ENCODE measurements at regions not wholly inside any gene's neighbourhood (a gene's known extent, or its start where the extent isn't known, plus 50 kb on each side); places are given as distances from the start of the nearest gene placed in this dataset.
"Not testable (repeated sequence)": the region's sequence is repeated elsewhere in the genome, so short reads cannot be mapped to it uniquely, and the experiment has no call there.

- DNase-seq (ENCODE audit: low read depth), result no peak
Measured at GRCh38 chr3:40645883-40646282, 121.1 kb downstream of the ZNF621 start.

- DNase-seq (ENCODE audit: low read depth), result no peak
Measured at GRCh38 chr3:40649346-40649745, 124.6 kb downstream of the ZNF621 start.

GRCh38 chr3:40652072-40652471 is 127.3 kb downstream of the ZNF621 start:
- DNase-seq (ENCODE audit: low read depth), result no peak

- no peak for DNase-seq (ENCODE audit: low read depth)
Measured at GRCh38 chr3:40653001-40653400, 128.2 kb downstream of the ZNF621 start.

GRCh38 chr3:40653878-40654277 is 129.1 kb downstream of the ZNF621 start:
- DNase-seq (ENCODE audit: low read depth), result no peak

GRCh38 chr3:40655551-40655950 is 130.8 kb downstream of the ZNF621 start:
- no peak for DNase-seq (ENCODE audit: low read depth)

GRCh38 chr3:40657623-40658022 is 132.9 kb downstream of the ZNF621 start:
- no peak for DNase-seq (ENCODE audit: low read depth)

GRCh38 chr3:40658305-40658704 is 133.5 kb downstream of the ZNF621 start:
- no peak for DNase-seq (ENCODE audit: low read depth)

- no peak for DNase-seq (ENCODE audit: low read depth)
Measured at GRCh38 chr3:40660554-40660953, 135.8 kb downstream of the ZNF621 start.

GRCh38 chr3:40661284-40661683 is 136.5 kb downstream of the ZNF621 start:
- DNase-seq (ENCODE audit: low read depth), result no peak

- DNase-seq (ENCODE audit: low read depth), result no peak
Measured at GRCh38 chr3:40663280-40663679, 138.5 kb downstream of the ZNF621 start.

GRCh38 chr3:40669176-40669575 is 144.4 kb downstream of the ZNF621 start:
- no peak for DNase-seq (ENCODE audit: low read depth)

GRCh38 chr3:40672861-40673260 is 148.1 kb downstream of the ZNF621 start:
- DNase-seq (ENCODE audit: low read depth), result no peak

GRCh38 chr3:40677321-40677720 is 152.6 kb downstream of the ZNF621 start:
- no peak for DNase-seq (ENCODE audit: low read depth)

GRCh38 chr3:40677749-40678148 is 153.0 kb downstream of the ZNF621 start:
- DNase-seq (ENCODE audit: low read depth), result no peak

- DNase-seq (ENCODE audit: low read depth), result no peak
Measured at GRCh38 chr3:40679290-40679689, 154.5 kb downstream of the ZNF621 start.

- DNase-seq (ENCODE audit: low read depth), result no peak
Measured at GRCh38 chr3:40680685-40681657, 156.2 kb downstream of the ZNF621 start.

GRCh38 chr3:40681658-40682055 is 156.9 kb downstream of the ZNF621 start:
- no peak for DNase-seq (ENCODE audit: low read depth)

- no peak for DNase-seq (ENCODE audit: low read depth)
Measured at GRCh38 chr3:40689837-40690236, 165.1 kb downstream of the ZNF621 start.

GRCh38 chr3:40690749-40691451 is 166.1 kb downstream of the ZNF621 start:
- no peak for DNase-seq (ENCODE audit: low read depth)

GRCh38 chr3:40691452-40691861 is 166.7 kb downstream of the ZNF621 start:
- no peak for DNase-seq (ENCODE audit: low read depth)

GRCh38 chr3:40695848-40696247 is 171.1 kb downstream of the ZNF621 start:
- no peak for DNase-seq (ENCODE audit: low read depth)

GRCh38 chr3:40698611-40699010 is 173.9 kb downstream of the ZNF621 start:
- DNase-seq (ENCODE audit: low read depth), result not testable (repeated sequence)

Data from stimulated activated CD8-positive, alpha-beta memory T cell treated with anti-CD3 and anti-CD28 coated beads, Interleukin-15, amount 100 ng/mL, for 1 hour (primary cell).